AG10803 (cell line): ENCODE measurements at regions not wholly inside any gene's neighbourhood (a gene's known extent, or its start where the extent isn't known, plus 50 kb on each side); places are given as distances from the start of the nearest gene placed in this dataset.
A peak's percentile ranks its signal among the peaks of the same experiment; 100 is the strongest.

ENCODE experiments used
- DNase-seq: peaks from one replicate; pipeline ENCODE4 v3.0.0; 2010; ENCODE audit warnings: low read depth
- H3K4me3 ChIP-seq: 2 replicates; pipeline ENCODE4 v1.5.1; 2011; ENCODE audit warnings: mild to moderate bottlenecking, low read length, control low read depth
- CTCF ChIP-seq: conservative IDR thresholded peaks from 2 replicates; pipeline ENCODE4 v1.5.1; 2011; ENCODE audit warnings: mild to moderate bottlenecking, low read length, control low read depth, inconsistent platforms

DNA sequence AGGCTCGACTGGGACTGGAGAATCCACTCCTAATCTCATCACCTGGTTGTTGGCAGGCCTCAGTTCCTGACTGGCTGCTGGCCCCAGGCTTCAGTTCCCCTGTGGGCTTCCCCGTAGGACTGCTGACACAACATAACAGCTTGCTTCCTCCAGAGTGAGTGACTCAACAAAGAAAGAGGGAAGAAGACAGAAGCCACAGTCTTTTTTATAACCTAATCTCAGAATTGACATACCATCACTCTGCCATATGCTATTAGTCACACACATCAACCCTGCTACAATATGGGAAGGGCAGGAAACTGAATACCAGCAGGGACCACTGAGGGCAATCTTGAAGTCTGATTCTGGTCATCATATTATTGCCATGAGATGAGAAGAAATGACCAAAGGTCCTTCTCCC, 76.8 kb upstream of the SLC14A2 start:
- TF ChIP-seq CTCF = no peak
- no peak for DNase-seq
- no peak overlapping the region for H3K4me3 ChIP-seq

GRCh38 chr18:45539491-45539891, 75.8 kb upstream of the SLC14A2 start:
- no peak for TF ChIP-seq CTCF
- H3K4me3 ChIP-seq = no peak overlapping the region
- DNase-seq = peak; percentile 43

DNA sequence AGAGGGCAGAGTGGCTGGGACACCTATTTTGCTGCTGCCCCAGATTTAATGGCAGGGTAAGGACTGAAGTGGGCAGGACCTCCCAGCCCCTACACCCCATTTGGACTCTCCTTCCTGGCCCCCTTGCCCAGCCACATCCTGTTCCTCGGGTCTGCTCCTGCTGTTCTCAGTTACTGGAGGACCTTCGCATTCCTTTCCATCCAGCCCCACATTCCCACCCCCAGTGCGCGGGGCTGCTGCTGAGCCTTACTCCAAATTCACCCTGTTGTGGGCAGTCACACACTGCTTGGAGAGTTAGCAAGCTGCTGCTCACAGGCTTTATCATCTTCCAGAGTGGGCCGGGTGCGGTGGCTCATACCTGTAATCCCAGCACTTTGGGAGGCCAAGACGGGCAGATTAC, 75.2 kb upstream of the SLC14A2 start:
- TF ChIP-seq CTCF = no peak
- H3K4me3 ChIP-seq = no peak overlapping the region
- DNase-seq = no peak

GRCh38 chr18:45541421-45541820, 73.9 kb upstream of the SLC14A2 start:
- no peak overlapping the region for H3K4me3 ChIP-seq
- no peak for TF ChIP-seq CTCF
- no peak for DNase-seq

DNA sequence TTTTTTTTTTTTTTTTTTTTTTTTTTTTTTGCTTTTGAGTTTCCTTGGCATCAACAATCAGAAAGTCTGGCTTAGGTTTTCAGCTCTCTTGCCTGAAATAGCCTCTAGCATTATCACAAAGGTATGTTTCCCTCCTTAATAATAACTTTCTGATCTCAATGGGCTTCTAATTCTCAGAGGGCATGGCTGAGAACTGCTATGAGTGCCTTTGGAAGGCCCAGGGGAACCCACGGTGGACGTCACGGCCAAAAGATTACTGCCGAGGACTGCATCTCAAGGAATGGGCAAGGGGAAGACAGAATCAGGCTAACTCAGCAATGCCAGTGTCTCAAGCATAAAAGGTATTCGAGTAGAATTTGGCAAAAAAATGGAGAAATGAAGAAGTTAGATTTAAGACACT, 73.2 kb upstream of the SLC14A2 start:
- no peak overlapping the region for H3K4me3 ChIP-seq
- no peak for TF ChIP-seq CTCF
- no peak for DNase-seq

DNA sequence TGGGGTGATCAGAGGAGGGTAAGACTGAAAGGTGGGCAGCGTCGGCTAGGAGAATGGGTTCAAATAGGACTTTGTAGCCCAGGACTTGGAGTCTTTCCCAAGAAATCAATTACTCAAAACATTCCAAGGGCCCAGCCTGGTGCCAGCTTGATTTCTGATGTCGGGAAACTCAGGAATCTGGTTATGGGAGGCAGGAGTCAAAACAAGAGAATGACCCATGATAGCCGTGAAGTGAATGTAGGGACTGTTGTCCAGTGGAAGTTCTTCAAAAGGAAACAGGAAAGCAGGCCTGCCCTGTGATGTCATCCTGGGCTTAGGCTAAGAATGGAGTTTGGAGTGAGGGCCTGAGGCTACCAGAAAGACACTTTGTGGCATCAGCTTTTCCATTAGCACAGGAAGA, 67.4 kb upstream of the SLC14A2 start:
- no peak for DNase-seq
- no peak for TF ChIP-seq CTCF
- no peak overlapping the region for H3K4me3 ChIP-seq

DNA sequence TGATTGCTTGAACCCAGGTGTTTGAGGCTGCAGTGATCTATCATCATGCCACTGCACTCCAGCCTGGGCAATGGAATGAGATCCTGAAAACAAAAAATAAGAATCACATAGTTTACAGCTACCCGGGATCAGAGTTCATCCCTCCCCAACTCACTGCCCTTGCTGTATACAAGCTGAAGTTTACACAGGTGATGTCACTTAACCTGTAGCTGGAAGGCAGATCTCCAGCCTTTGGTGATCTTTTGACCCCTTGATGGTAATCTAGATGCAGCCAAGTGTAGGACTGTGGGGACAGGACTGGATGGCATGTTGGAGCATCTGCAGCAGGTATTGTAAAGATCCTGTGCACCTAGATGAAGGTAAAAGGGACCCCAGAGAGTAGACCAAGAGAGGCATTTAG, 66.7 kb upstream of the SLC14A2 start:
- DNase-seq = no peak
- no peak overlapping the region for H3K4me3 ChIP-seq
- TF ChIP-seq CTCF = no peak
